ENCODE measurements at regions not wholly inside any gene's neighbourhood (a gene's known extent, or its start where the extent isn't known, plus 50 kb on each side); places are given as distances from the start of the nearest gene placed in this dataset.

GRCh38 chr7:68518060-68518459 is 1080.2 kb upstream of the AUTS2 start:
- TF ChIP-seq EP300 (IDR thresholded peaks at IDR 0.05), result no peak
- no peak for TF ChIP-seq POLR2AphosphoS5 (IDR thresholded peaks at IDR 0.05)

Data from esophagus muscularis mucosa (tissue), 3 donors.